GM18909 (cell line): ENCODE measurements at regions not wholly inside any gene's neighbourhood (a gene's known extent, or its start where the extent isn't known, plus 50 kb on each side); places are given as distances from the start of the nearest gene placed in this dataset.

Source experiments
- ATAC-seq: cut with Tn5 transposase; IDR thresholded peaks from one replicate; pipeline ENCODE4 v1.9.1; 2021; ENCODE audit warnings: mild to moderate bottlenecking; ENCODE audit not compliant: unreplicated experiment, poor library complexity

GRCh38 chr15:62835762-62836161 is 206.8 kb upstream of the TPM1 start:
- no peak for ATAC-seq

GRCh38 chr15:62840526-62841268 is 201.8 kb upstream of the TPM1 start:
- no peak for ATAC-seq

GRCh38 chr15:62841269-62841628 is 201.3 kb upstream of the TPM1 start:
- no peak for ATAC-seq

- ATAC-seq: no peak
Measured at GRCh38 chr15:62841891-62842559, 200.5 kb upstream of the TPM1 start.

DNA sequence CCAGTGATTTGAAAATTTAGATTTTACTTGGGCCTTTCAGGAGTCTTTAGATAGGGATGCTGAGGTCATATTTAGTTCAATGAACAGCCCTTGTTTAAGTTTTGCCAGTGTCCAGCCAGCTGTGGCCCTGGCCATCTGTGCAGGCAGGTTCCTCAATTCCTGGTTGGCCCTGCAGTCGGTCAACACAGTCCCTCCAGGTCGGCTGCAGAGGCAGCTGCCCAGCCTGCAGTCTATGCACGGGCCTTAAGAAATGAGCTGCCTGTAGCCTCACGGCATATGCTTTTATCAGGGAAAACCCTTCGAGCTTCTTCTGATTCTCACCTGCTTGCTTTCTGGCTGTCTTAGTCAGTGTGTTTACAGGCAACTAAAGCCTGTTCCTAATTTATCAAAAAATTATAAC is 199.2 kb upstream of the TPM1 start:
- no peak for ATAC-seq

DNA sequence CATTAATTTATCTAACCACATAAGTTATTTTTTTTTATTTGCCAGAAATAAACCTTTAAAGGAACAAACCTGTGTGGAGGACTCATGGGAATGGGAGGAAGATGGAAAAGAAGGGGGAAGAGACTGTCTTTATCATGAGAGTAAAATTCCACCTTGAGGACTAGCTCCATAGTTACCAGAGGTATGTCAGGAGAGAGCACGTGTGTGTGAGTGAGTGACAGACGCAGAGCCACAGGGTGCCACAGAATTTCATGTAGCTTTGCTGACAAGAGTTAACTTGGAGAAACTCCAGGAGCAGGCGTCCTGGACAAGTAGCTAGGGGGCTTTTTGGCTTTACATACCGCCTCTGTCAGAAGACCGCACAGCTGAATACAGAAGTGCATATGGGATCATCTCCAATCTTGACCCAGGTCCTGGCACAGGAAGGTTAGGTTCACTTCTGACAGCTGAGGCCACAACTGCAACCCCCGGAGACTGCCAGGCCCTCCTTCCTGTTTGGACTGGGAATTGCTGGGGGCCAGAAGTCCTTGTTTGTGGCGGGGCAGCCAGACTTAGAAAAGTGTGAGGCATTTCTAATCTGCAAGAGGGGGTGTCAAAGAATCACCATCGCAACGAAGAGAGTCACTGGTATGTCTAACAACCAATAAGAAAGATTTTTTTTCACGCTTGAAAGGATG is 197.8 kb upstream of the TPM1 start:
- no peak for ATAC-seq

- no peak for ATAC-seq
Measured at GRCh38 chr15:62845241-62846126, 197.1 kb upstream of the TPM1 start.

DNA sequence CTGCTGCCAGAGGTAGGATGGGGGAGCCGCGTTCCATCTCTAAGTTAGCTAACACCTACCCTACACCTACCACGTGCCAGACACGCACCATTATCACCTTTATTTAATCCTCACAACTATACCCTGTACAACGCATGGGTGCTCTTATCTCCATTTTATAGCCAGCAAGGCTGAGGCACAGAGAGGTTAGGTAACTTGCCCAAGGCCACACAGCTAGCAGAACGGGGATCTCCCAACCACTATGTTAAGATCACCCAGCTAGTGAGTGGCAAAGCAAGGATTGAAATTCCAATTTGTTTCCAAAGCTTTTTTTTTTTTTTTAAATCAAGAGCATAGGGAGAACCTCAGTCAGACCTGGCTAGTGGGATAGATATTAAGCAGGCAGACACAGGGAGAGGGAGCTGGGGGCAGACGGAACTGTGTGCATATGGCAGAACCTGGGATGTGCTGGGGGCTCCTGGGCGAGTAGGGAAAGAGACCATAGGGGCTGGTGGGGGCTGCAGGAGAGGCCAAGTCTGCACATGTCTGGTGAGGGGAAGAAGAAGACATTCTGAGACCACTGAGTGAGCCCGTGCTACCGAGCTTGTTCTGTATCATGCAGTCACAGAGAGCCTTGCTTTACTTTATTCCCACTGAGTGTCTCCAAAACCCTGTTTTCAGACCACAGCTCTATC is 196.3 kb upstream of the TPM1 start:
- no peak for ATAC-seq

DNA sequence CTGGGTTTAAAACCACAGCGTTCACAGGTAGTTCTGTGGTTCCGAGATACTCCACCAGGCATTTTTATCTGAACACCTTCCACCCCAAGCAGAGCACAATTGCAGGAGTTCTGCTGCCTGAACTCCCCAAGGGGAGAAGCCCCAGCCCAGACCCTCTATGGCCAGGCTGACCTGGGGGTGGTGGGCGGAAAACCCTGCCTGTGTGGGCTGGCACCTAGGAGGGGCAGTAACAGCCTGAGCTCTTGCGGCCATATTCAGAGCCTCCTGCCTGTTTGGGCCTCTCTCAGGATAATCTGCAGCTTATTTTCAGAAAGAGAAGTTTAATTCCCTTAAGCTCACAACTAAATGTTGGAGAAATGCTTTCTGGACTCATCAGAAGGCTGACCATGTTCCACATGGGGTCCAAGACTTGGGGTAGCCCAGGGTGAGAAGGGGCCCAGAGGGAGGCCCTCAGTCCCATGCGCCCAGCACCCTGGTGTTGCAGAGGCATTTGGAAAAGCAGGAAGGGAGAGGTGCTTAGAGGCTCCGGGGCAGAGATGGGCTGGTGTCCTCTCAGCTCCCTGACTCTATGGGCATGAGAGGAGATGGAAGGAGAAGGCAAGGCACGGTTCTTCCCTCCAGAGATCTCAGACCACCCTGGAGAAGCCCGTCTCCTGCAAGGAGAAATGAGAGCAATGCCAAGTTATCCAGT is 195.6 kb upstream of the TPM1 start:
- ATAC-seq: no peak

- ATAC-seq: no peak
Measured at GRCh38 chr15:62847900-62848489, 194.6 kb upstream of the TPM1 start.

DNA sequence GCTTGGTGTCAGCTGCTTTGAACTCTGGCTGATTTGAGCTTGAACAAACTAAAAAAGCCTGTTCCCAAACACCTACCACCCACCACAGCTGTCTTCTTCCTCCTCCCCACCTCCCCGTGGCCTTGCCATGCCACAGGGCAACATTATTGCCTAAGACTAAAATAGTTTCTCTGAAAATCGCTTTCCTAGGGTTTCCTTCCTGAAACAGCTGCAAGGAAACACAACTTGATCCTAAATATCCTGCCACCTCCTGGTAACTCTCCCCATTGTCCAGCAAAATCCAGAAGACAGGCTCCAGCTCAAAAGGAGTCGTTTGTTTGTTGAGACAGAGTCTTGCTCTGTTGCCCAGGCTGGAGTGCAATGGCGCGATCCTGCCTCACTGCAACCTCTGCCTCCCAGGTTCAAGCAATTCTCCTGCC is 193.9 kb upstream of the TPM1 start:
- no peak for ATAC-seq

- ATAC-seq: no peak
Measured at GRCh38 chr15:62849316-62850106, 193.0 kb upstream of the TPM1 start.

- no peak for ATAC-seq
Measured at GRCh38 chr15:62850318-62850717, 192.2 kb upstream of the TPM1 start.

DNA sequence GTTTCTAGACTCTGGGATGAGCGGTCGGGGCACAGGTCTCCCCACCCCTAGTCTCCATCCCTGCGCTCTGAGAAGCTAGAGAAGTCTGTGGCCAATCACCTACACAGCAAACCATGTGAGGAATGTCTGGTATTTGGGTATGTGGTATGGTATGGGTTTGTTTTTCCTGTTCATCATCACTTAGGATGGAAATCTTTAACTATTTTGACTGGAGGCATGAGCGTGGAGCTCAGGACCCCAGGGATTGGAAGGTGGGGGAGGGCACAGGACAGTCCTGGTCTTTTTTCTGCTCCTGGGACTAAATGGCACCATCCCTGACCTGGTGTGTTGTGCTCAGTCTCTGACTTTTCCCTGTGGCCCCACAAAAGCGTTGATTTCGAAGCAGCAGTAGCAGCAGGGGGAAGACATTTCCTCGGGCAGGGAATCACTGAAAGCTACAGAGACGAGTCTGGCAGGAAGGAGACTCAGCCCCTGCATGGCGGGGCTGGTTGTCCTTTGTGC is 191.7 kb upstream of the TPM1 start:
- ATAC-seq: no peak

DNA sequence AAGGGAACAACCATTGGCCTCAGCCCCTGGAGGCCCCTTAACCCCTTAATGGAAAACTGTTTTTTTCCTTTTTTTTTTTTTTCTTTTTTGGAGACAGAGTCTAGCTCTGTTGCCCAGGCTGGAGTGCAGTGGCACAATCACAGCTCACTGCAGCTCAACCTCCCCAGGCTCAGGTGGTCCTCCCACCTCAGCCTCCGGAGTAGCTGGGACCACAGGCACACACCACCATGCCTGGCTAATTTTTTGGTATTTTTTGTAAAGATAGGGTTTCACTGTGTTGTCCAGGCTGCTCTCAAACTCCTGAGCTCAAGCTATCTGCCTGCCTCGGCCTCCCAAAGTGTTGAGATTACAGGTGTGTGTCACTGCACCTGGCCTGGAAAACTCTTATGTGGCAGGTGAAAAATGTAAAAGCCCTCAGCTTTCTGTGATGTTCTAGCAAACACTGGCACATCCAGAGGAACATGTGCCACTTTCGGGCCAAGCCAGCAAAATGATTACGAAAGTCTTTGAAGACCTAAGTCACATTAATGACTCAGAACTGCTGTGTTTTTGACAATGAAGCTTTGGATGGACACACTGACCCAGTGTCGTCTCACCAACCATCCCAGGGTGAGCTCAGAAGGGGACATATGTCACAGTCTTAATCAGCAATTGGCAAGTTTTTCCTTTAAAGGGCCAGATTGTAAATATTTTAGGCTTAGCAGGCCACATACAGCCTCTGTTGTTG is 189.3 kb upstream of the TPM1 start:
- ATAC-seq: no peak

GRCh38 chr15:62853841-62854225 is 188.7 kb upstream of the TPM1 start:
- no peak for ATAC-seq

DNA sequence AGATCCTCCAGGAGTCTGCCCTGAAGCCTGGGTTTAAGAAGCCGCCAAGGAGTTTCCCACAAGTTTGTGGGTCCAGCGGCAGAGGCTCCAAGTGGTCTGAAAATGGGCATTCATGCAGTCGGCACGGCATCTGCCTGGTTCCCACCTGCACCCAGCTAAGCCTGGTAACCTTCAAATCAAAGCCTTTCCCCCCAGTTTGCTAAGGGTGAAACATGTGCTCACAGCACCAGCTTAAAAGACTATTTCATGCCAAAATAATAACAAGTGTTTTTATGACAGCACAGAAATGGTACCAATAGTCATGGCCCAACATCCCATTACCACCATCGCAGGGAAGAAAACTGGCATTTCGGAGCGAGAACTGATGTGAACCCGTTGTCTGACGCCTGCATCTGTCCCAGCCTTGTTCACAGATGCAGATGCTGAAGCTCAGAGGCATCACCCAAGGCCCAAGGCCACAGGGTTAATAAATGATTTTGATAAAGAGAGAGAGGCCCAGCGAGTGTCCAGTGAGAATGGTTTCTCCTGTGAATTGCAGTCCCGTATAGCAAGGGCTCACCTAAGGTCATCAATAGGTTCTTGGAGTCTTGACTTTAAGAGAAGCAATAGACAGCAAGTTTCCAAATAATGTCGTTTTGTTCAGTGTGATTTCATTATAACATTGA is 188.0 kb upstream of the TPM1 start:
- ATAC-seq: no peak
